Limb (tissue), 2 donors: ENCODE measurements at regions not wholly inside any gene's neighbourhood (a gene's known extent, or its start where the extent isn't known, plus 50 kb on each side); places are given as distances from the start of the nearest gene placed in this dataset.
"Not testable (repeated sequence)": the region's sequence is repeated elsewhere in the genome, so short reads cannot be mapped to it uniquely, and the experiment has no call there.

Source experiments
- DNase-seq, 2 donors: peaks; one replicate each; pipeline ENCODE4 v3.0.0-alpha.2; 2016; ENCODE audit errors: extremely low spot score in 2 of 2

DNA sequence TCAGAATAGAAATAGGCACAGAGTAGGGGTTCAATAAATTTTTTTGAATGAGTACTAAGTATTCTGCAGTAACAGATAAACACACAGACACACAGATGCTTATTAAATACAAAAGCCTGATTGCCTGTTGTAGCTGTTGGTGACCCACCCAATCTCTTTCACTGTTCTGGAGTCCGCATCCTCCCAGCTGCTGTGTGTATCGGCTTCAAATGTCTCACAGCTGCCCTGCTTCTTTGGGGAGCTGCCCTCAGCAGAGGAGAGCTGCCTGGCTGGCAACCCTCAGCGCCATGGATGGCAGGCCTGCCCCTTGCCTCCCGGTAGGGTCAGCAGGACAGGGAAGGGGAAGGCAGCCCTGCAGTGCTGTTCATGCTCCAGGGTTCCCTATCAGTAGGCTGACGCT lies 50.5 kb upstream of the PRNP start:
- no peak for DNase-seq

DNA sequence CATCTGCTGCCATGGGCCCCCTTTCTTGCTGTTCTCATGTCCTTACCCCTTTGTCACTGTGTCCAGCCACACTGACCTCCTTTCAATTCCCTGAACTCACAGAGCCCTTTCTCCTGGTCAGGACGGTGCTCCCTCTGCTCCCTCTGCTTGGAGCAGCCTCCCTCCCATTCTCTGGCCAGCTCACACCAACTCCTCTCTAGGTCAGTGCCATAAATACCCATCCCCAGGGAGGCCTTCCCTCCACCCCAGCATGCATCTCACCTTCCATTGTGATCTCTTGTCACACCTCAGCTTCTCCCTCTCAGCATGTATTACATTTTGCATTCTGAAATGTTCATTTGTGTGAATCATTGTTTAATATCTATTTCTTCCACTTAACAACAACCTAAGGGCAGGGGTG lies 50.9 kb upstream of the PRNP start:
- DNase-seq: no peak

DNA sequence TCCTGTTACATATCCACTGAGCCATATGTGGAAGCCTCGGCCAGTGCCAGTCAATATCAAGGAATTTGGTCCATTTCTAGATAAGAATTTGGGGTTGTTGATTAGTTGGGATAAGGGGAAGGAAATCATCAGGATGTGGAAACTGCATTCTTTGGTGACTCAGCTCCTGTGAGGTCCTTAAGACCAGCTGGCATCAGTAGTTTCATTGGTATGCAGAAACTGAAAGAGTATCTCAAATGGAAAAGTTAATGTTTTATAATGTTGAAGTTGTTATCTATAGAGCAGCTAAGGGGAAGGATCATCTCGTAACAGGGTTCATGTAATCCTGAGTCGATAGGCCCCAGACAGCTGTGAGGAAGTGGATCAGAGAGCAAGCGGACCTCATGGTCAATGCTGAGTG lies 52.5 kb upstream of the PRNP start:
- DNase-seq: no peak

DNA sequence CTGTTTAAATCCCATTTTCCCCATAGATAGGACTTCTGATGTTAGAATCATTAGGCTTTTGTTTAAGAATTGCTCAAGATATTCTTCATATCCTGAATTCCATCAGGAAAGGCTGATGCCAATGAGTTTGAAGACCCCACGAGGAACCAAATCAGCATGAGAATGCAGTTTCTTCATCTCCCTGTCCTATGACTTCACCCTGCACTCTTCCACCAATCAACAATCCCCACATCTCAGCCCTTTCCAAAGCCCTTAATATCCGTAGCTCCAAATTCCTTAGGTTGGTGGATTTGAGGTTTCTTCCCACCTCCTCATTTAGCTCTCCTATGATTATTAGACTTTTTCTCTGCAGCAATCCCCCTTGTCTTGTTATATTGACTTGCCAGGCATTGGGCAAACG lies 52.9 kb upstream of the PRNP start:
- no peak for DNase-seq

DNA sequence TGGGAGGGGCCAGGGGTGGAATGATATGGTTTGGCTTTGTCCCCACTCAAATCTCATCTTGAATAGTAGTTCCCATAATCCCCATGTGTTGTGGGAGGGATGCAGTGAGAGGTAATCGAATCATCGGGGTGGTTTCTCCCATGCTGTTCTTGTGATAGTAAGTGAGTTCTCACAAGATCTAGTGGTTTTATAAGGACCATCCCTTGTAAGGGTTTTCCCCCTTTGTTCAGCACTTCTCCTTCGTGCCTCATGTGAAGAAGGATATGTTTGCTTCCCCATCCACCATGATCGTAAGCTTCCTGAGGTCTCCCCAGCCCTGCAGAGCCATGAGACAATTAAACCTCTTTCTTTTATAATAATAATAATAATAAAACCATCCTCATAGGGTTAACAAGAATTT lies 53.4 kb upstream of the PRNP start:
- DNase-seq: no peak

DNA sequence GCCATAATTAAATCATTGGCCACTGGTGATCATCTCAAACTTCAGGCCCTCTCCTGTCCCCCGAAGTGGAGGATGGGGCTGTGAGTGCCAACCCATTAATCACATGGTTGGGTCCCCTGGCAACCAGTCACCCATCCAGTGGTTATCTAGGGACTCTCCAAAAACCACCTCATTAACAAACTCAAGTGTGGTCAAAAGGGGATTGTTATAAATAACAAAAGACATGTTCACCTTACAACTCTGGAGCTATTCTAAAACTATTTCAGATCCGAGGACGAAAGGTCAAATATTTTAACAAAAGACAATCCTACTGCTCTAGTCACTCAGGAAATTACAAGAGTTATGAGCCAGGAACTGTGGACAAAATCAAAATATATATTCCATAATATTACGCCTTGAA lies 60.0 kb upstream of the PRNP start:
- no peak for DNase-seq

DNA sequence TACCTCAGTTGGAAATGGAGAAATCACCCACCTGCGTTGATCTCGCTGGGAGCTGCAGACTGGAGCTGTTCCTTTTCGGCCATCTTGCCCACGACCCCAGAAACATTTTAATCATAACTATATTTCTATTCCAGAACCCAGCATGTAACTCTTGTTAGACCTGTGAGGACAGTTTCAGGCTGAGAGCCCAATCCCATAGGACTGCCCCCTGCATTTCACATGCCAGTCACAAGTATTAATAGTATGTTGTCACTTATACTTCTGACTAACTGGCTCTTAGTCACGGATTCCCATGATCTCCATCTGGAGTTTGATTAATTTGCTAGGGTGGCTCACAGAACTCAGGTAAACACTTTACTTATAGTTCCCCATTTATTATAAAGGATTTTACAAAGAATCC lies 60.6 kb upstream of the PRNP start:
- no peak for DNase-seq

DNA sequence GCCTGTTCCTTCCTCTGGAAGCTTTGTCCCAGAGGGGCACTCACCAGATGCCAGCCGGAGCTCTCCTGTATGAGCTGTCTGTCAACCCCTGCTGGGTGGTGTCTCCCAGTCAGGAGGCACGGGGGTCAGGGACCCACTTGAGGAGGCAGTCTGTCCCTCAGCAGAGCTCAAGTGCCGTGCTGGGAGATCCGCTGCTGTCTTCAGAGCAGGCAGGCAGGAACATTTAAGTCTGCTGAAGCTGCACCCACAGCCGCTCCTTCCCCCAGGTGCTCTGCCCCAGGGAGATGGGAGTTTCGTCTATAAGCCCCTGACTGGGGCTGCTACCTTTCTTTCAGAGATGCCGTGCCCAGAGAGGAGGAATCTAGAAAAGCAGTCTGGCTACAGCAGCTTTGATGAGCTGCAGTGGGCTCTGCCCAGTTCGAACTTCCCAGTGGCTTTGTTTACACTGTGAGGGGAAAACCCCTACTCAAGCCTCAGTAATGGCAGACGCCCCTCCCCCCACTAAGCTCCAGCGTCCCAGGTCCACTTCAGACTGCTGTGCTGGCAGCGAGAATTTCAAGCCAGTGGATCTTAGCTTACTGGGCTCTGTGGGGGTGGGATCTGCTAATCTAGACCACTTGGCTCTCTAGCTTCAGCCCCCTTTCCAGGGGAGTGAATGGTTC lies 61.5 kb upstream of the PRNP start:
- DNase-seq: not testable (repeated sequence)

DNA sequence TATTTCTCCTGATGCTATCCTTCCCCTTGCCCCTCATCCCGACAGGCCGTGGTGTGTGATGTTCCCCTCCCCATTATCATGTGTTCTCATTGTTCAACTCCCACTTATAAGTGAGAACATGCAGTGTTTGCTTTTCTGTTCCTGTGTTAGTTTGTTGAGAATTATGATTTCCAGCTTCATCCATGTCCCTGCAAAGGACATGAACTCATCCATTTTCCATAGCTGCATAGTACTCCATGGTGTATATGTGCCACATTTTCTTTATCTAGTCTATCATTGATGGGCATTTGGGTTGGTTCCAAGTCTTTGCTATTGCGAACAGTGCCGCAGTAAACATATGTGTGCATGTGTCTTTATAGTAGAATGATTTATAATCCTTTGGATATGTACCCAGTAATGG lies 67.1 kb upstream of the PRNP start:
- DNase-seq: not testable (repeated sequence)

DNA sequence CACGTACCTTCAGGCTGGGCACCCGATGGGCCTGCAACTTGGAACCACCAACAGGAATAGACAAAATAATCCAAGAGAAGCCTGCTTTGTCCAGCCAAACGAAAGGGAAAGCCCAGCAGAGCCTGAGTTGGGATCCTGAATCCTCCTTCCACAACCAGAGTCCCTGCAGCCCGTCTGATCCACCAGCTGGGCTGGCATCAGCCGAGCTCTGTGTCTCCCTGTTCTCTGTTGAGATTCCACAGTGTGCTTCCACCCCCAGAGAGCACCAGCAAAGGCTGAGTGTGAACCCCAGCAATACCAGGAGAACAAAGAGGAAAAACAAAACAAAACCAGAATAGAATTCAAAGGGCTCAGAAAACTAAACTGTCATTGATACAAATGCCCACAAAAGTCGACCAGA lies 68.8 kb upstream of the PRNP start:
- no peak for DNase-seq

DNA sequence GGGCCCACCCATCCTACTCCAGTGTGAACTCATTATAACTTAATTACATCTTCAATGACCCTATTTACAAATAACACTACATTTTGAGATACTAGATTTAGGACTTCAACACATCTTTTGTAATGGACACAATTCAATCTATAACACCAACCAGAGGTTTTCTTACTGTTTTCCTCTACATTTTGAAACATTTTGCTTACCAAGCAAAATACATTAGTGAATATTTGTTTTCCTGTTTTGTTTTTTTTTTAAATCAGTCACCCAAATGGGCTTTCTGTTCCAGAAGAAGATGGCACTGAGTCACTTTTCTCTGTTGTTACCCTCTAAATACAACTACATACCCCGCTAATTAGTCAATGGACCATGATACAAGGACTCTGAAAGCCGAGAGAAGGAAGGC lies 69.2 kb upstream of the PRNP start:
- no peak for DNase-seq

DNA sequence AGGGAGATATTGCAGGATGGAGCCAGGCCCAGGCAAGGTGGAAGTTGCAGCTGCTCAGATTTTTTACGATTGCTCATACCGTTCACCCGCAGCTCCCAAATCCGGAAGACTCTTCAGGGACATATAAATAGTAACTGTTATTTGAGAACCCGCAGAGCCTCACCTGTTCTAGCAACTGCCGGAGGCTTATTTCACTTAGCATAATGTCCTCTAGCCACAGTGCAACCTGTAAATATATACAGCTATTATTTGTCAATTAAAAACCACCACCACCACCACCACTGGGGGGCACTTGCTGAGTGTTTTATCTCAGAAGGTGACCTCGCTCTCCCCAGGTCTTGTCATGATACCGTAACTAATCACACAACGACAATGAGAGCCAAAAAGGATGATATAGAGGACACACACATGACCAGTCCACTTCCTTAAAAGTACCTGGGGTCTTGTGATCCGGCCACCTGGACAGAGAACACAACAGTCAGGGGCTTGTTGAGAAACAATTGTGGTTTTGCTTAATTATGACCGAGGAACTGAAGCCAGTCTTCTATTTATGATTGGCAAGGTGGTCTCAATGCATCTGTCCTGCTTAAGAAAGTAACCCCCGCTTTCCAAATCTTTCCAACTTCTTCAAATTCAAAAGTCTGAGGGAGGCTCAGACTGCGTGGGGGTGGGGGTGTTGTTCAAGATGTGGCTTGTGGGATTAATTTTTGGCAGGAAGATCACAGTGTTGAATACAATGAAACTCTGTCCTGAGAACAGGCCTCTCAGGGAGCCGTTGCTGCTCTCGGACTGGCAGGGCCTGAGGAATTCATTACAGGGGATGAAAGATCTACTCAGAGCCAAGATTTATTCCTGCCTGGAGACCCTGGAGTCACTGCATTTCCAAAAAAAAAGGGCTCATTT lies 72.3 kb upstream of the PRNP start:
- DNase-seq: peak; percentile 48 to 56

DNA sequence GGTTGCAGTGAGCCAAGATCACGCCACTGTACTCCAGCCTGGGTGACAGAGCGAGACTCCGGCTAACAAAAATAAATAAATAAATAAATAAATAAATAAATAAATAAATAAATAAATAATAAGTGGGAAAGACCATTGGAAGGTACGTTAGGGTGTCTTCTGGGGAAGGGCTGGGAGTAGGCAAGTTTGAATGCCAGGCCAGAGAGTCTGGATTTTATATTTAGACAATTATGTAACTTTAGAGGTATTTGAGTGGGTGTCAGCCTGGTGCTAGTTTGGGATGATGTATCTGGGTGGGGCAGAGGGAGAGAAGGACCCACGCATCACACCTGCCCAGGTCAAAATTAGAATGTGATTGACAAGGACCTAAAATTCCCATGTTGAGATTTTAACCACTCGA lies 73.1 kb upstream of the PRNP start:
- DNase-seq: no peak

DNA sequence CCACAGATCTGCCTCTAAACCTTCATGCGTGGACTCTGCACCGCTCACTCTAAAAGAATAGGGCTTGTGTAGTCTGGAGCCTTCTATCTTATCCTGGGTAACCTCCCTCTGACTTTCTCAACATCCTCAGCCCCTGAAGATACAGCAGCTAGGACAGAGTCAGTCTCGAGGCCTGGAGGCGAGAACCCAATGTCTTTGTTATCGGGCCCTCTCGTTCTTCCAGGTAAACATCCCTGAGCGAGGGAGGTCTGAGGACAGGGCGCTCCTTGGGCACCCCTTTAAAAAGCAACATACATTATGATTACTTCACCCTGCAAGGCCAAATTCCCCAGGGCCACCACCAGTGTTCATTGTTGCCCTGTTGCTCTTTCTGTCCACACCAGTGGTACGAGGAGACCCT lies 75.4 kb upstream of the PRNP start:
- DNase-seq: no peak

DNA sequence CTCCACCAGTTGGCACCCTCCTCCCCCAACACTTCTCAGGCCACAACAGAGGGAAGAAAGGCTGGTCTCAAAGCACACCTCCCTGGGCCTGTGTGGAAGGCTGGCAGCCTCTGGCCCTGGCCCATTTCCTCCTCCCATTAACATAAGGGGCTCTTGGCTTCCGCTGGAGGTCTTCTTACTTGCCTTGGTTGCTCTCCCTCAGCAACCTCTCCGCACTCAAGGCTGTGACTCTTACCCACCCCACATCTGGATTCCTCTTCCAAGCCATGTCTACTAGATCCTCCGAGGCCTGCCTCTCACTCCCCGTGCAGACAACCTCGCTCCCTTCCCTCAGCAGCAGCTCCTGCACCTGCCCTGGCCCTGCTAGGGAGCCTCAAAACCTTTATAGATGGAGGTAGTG lies 76.7 kb upstream of the PRNP start:
- DNase-seq: no peak

DNA sequence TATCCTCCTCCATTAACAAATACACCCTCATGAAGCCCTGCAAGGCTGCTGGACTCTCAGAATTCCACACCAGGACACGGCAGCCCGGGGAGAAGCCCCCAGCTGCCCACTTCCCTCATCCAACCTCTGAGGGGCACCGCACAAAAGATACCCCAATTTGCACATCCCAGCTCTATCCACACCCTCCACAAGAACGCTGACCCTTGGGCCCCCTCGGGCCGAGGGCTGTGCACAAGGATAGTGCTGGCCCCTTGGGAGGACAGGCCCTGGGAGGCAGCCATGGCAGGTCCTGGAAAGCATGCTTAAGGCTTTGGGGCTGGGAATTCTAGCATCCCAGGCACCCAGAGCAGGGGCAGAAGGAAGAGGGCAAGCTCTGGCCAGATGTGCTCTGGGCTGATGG lies 77.4 kb upstream of the PRNP start:
- no peak for DNase-seq

DNA sequence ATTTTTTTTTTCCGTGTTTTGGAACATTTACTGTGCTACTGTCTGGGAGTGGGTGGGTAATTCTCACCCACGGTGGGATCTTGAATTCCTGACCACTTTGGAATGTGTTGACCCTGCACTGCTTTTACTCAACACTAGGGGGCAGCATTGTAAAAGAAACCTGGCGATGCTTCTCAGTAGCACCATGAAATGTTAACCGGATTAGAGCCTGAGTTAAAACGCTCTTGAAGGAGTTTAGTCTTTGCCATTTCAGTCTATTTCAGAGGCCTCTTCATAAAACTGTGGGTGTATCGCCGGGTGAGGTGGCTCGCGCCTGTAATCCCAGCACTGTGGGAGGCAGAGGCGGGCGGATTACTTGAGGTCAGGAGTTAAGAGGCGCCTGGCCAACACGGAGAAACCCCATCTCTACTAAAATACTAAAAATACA lies 79.0 kb upstream of the PRNP start:
- DNase-seq: peak; percentile 64 to 80

DNA sequence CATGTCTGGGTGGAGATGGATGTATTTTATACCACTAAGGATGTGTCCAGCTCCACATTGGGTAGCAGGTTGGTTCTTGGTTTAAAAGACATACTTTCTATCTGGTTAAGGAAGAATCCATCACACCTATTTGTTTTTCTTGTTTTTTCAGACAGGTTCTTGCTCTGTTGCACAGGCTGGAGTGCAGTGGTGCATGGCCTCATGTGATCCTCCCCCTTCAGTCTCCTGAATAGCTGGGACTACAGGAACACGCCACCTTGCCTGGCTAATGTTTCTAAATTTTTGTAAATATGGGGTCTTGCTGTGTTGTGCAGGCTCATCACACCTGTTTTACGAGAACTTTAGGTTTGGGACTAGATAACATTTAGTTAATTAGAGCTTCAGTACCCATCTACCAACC lies 80.2 kb upstream of the PRNP start:
- DNase-seq: no peak

DNA sequence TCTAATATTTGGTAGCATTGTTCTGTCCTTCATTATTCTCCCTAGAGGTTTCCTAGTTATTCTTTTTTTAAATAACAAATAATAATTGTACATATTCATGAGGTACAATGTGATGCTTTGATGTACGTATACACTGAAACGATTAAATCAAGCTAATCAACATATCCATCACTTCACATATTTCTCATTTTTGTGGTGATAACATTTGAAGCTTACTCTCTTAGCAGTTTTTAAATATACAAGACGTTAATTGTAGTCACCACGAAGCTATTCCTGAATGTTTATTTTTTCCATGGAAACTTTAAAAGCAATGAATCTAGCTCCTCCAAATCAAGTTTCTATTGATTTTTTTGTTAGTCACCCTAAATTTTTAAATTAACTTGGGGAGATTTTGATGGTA lies 81.1 kb upstream of the PRNP start:
- no peak for DNase-seq

DNA sequence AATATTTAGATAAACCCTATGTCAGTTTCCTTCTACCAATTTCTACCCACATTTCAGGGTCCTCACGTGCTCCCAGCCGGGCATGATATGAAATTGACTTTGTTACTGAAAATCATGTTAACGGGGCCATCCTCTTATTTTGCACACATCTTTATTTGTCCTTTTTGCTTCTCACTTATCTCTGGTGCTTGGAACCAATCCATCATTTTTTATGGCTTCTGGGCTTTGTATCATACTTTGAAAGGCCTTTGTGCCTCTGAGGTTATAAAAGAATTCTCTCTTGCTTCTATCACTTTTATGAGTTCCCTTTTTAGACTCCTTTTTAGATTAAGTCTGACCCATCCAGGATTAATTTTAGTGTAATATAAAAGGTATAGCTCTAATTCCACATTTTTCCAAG lies 81.7 kb upstream of the PRNP start:
- DNase-seq: no peak

DNA sequence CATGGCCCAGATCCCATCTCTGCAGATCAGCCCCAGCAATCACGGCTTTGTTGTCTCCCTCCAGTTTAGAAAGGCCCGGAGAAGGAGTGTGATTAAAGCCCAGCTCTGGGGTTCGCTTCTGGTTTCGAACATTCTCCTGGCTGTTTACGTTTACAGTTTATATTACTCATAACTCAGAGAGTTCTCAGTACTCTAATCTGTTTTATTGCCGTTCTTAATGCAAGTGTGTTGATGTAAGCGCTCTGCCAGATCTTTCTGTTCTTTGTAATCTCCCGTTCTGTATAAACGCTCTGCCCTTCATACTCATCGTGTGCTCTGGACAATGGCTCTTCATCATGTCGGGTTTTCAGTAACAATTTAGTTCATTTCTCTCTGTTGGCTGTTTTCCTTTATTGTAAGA lies 82.5 kb upstream of the PRNP start:
- no peak for DNase-seq

DNA sequence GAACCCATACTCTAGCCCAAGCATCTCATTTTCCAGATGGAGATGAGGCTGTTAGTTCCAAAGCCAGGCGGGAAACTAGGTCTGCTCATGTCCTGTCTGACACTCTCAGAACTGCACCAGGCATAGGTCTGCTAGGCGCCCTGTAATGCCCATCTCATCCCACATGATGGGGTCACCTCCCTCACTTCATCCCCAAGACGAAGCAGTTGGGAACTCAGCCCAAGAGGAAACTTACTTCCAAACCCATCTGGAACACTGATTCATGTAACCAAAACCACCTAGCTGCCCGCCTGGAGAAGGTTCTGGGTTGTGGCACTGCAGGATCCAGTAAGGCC lies 84.0 kb upstream of the PRNP start:
- DNase-seq: no peak

DNA sequence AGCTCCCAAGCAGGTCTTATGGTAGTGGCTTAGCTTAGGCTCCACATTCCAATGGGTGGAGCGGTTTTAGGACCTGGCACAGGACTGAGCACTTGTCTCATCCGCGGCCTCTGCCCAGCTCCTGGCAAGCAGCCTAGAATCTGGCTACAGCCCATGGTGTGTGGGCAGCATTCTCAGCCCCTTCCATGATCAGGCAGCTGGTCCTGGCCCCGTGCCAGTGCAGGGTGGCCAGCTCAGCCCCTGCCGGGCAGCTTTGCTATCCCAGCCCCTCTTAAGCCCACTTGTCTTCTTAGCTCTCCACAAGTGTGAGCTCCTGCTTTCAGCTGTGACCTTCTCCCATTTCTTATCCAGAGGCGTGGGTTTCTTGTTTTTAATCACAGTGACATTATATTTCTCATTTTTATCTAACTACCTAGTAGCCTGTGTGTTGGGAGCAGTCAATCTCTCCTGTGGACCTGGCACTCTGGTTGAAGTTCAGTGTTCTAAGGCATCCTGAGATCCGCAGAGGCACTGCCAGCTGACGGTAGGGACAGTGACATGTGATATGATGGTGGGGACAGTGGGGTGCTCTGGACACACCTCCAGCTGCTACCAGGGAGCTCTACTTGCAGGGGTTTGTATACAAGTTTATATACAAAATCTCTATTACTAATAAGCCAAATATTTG lies 84.5 kb upstream of the PRNP start:
- DNase-seq: peak; percentile 38 to 74
